Hematopoietic multipotent progenitor cell treated with erythropoietin and hydrocortisone succinate and interleukin-3 and kit ligand, for 8 days (in vitro differentiated cells): ENCODE measurements at regions not wholly inside any gene's neighbourhood (a gene's known extent, or its start where the extent isn't known, plus 50 kb on each side); places are given as distances from the start of the nearest gene placed in this dataset.

Experiments
- DNase-seq: peaks from one replicate; pipeline ENCODE4 v3.0.0-alpha.2; 2015

DNA sequence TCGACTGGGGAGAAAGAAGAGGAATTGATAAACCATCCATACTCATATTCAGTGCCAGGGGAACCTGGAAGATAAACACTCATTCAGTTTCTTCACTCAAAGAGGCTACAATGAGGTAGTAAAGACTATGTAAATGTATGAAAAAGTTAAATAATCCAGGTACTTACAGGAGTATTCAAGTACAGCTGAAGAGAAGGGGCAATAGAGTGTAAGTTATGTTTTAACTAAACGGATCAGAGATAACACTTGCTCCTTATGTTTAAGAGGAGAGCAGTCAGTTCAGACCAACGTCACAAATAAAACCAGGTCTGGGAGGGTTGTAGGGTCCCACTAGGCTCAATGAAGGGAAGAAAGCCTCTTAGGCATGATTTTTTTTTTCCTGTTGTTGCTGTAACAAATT is 358.3 kb upstream of the SMIM21 start:
- no peak for DNase-seq

DNA sequence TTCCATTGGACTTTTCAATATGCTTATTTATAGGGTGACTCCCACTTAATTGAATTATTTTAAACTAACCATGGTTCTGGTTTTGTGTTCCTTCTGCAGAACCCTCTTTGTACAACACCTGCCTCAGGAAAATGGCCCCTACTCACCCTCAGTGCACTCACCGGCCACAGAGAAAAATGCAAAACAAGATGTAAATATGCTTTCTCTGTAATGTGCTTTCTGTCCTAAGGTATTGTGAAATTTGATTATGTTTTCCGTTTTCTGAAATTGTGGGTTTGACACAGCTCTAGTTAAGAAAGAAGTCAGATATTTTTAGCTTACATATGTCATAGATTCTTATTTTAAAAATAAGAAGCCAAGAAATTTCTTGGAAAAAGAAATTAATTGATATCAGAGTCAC is 357.7 kb upstream of the SMIM21 start:
- DNase-seq: no peak

DNA sequence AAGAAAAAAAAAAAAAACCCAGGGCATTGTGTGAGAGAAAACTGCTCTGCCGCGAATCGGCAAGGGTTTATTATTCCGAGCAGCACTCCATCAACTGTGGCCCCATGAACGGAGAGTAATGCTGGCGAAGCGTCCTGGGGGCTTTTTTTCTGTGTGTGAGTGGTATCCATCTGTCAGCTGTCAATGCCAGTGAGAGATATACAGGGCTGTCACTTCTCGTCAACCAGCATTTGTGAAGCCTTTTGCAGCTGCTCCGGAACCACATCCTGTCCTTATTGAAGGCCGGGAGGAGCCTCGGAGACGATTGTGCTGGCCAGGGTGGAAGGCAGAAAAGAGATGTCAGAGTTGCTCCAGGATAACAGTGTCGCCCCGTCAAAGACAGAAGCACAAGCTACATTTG is 356.9 kb upstream of the SMIM21 start:
- no peak for DNase-seq

GRCh38 chr18:75783566-75784281 is 356.2 kb upstream of the SMIM21 start:
- DNase-seq: no peak

GRCh38 chr18:75782826-75783225 is 355.3 kb upstream of the SMIM21 start:
- DNase-seq: no peak

DNA sequence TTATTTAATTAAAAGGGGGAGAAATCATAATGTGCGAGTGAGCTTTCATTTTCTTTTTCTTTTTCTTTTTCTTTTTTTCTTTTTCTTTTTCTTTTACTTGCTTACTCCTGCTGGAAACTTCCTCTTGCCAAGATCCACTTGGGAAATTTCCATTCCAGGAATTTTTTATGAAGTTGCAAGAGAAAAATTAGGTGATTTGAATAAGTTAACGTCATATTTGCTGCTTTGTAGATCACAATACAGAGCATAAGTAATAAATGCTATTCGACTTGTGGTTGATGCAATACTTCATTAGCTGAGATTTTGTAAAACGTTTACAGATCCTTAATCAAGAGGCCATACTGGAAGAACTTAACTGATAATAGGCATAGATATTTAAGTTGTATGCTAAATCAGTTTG is 354.7 kb upstream of the SMIM21 start:
- DNase-seq: no peak

GRCh38 chr18:75779910-75780309 is 352.4 kb upstream of the SMIM21 start:
- DNase-seq: no peak

DNA sequence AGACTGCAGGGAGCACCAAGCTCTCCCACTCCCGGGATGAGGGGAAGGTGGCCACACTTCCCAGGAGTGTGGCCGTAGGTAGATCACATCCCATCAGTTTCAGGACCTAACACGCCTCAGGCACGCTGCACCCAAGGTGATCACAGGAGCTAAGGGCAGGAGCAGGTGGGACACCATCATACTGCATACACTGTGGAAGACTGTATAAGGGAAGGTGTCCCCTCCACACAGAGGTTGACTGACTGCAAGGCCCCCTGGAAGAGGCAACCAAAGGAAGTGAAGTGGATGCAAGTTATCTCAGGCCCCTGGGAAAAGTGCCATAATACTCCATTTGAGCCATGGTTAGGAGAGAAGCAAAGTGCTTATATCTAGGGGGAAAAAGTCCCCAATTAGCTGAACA is 351.9 kb upstream of the SMIM21 start:
- DNase-seq: no peak

DNA sequence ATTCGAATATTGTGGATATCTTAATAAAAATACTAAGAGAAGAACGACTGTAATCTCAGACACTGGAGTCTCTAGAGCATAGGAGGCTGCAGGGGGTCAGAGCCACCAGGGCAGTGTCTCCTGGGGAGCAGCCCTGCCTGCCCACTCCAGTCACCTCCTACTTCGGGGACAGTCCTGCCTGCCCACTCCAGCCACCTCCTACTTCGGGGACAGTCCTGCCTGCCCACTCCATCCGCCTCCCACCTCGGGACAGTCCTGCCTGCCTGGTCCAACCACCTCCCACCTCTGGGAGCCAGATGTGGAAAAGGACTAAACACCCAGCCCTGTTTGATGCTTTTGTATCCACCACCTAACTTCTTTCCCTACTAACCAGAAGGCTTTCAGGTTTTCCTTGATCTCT is 350.1 kb upstream of the SMIM21 start:
- DNase-seq: no peak

DNA sequence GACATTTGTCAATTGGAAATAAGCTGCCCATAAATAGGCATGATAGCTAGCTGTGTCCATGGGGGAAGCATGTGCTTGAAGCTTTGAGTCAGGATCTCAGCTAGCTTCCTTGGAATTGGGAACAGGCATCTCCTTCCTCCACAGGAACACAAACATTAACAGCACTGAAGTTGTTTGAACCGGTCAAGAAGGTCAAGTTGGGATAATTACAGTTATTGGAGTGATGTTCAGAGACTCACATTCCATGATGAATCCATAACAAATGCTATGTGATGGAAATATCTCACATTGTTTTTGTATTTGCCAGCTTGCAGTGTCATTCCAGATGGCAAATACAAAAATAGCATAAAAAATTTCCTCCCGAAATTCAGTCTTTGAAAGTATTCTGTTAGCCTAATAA is 347.6 kb upstream of the SMIM21 start:
- DNase-seq: no peak

- no peak for DNase-seq
Measured at GRCh38 chr18:75773618-75774017, 346.1 kb upstream of the SMIM21 start.

- no peak for DNase-seq
Measured at GRCh38 chr18:75762758-75763157, 335.3 kb upstream of the SMIM21 start.

GRCh38 chr18:75760208-75760607 is 332.7 kb upstream of the SMIM21 start:
- no peak for DNase-seq

GRCh38 chr18:75757951-75758350 is 330.4 kb upstream of the SMIM21 start:
- no peak for DNase-seq

GRCh38 chr18:75754433-75754832 is 326.9 kb upstream of the SMIM21 start:
- DNase-seq: no peak

DNA sequence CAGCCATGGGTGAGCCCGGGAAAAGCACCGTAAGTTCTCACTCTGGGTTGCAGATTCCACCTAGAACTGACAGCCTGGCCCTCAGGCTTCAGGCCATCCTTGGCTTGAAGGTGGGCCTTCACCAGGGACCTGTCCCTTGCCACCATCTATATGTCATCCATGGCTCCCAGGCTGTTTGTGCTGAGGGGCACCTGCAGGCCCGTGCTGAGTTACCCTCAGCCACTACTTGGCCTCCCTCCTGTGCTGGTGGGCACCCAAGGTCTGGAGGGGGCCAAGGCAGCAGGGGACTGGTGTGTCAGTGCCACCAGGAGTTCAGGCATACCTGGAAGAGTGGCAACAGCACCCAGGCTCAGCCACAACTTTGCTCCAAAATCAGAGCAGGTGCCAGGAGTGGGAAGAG is 326.2 kb upstream of the SMIM21 start:
- DNase-seq: no peak

DNA sequence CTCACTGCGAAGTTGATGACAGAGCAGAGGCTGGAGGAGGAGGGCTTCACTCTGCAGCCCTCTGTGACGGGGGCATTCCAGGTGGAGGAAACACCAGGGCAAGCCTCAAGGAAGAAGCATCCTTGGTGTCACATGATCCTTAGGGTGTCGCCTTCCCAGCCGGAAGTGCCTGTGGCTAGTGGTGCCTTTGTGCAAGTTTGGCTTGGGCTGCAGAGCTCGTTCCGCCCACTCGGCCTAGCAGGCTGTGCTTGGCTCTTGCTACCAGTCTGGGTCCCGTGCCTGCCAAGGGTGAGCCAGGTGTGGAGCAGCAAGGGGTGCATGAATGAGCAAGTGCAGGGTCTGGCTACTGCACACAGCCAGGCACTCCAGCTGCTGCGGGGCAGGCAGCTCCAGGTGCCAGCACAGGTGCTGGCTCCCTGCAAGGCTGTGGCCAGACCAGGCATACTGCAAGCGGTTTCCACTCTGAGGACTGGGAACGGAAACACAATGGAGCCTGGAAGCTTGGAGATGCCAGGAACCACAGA is 325.3 kb upstream of the SMIM21 start:
- DNase-seq: no peak

DNA sequence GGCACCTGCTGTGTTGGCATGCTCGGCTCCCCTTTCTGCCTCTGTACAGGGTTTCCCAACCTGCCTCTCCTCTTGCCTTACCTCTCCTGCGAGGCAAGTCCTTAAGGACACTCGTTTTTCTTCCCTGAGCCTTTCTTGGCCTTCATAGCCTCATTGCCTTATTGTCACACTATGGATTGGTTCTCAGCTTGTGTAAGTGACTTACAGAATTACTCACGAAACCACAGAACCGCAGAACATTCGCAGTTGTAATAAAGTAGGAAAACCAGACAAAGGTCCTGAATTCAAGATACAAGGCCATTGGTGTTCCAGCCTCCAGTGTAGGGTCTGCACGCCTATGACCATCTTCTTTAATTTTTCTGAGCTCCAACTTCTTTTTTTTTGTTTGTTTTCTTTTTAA is 317.6 kb upstream of the SMIM21 start:
- DNase-seq: no peak

- DNase-seq: no peak
Measured at GRCh38 chr18:75742516-75742915, 315.0 kb upstream of the SMIM21 start.

GRCh38 chr18:75739682-75740081 is 312.2 kb upstream of the SMIM21 start:
- DNase-seq: no peak

DNA sequence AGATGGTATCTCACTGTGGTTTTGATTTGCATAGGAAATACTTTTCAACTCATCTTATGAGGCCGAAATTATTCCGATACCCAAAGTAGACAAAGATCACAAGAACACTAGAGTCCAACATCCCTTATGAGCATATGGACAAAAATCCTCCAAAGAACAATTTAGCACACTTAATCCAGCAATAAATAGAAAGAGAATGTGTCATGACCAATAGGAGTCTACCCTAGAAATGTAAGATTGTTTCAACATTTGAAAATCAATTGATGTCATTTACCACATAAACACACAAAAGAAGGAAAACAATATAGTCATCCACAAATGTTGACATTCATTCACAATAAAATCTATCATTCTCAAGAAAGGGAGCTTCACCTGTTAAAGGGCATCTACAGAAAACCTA is 307.8 kb upstream of the SMIM21 start:
- DNase-seq: no peak

DNA sequence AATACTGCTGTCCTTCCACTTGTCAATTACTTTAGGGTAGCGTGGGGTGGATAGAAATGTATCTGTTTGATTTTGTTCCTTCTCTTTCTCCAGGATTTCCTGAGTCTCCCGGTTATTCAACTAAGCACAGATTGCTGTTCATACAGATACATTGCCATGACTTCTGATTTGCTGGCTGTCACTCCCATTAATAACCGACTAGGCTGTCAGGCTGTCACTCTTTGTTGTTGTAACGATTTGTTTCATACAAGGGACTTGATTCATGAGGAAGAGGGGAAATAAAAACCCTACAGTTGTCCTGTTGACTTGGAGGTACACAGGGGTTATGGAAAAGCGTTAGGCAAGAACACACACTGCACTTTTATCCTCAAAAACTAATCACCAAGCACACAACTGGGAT is 302.7 kb upstream of the SMIM21 start:
- no peak for DNase-seq

DNA sequence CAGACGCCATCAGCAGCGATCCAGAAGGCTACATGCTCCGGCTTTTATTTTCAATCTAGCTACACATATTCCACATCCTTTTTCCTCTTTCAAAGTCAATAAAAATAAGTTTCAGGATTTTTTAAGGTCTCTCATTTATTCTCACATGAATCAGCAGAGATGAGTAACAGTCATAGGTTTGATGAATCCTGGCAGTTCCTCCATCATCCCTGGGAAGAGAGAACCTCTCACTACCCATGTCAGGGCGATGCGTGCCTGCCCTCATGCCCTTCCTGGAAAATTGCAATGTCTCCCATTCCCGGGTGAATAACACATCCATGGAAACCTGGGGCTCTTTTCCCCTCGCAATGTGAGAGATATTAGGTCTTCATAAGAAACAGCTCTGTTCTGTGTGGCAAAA is 301.1 kb upstream of the SMIM21 start:
- DNase-seq: no peak

DNA sequence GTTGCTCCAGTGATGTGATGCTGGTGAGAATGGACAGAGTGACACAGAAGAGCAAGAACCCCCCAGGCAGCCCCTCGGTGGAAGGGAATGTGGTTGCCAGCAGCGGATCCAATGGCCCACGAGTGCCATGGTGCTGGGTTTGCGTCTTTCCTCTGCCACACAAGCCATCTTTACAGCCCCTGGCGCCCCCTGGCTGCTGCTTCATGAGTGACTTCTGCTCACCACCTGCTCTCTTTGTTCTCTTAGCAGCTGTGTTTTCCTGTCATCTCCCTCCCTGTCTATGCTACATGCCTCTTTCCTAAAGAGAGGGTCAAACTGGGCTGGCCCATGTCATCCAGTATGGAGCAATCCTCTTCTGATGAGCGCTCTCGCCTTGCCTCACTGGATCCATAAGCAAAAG is 300.0 kb upstream of the SMIM21 start:
- peak; percentile 29 for DNase-seq
